Kidney (tissue), 13 donors: ENCODE measurements at regions not wholly inside any gene's neighbourhood (a gene's known extent, or its start where the extent isn't known, plus 50 kb on each side); places are given as distances from the start of the nearest gene placed in this dataset.

ENCODE experiments used
- DNase-seq, 5 donors: peaks; one replicate each; pipeline ENCODE4 v3.0.0-alpha.2; 2013 to 2020
- FAIRE-seq: peaks from 2 replicates; lab custom pipeline; 2012; peaks lifted over from hg19 to GRCh38; lab: Jason Lieb, UNC
- H3K27ac ChIP-seq, 2 donors: one replicate each; pipeline ENCODE4 v1.7.0; 2013; ENCODE audit warnings: low read depth in 2 of 2, low read length in 2 of 2, inconsistent platforms in 1 of 2
- H3K27me3 ChIP-seq: one replicate; pipeline ENCODE4 v1.7.1; 2013; ENCODE audit warnings: low read length, inconsistent platforms; ENCODE audit not compliant: control insufficient read depth, insufficient read depth
- H3K36me3 ChIP-seq, 3 donors: one replicate each; pipeline versions ENCODE4 v1.7.0 to v1.7.1; 2013; ENCODE audit warnings: low read length in 3 of 3, control low read depth in 1 of 3, inconsistent platforms in 1 of 3; ENCODE audit not compliant: insufficient read depth in 3 of 3, control insufficient read depth in 2 of 3
- H3K4me1 ChIP-seq, 3 donors: one replicate each; pipeline versions ENCODE4 v1.7.0 to v1.7.1; 2013; ENCODE audit warnings: low read length in 3 of 3, inconsistent platforms in 1 of 3, low read depth in 1 of 3; ENCODE audit not compliant: control insufficient read depth in 2 of 3, insufficient read depth in 2 of 3
- H3K4me3 ChIP-seq, 3 donors: one replicate each; pipeline versions ENCODE4 v1.7.0 to v1.8.1; 2013; ENCODE audit warnings: low read length in 3 of 3, control low read depth in 1 of 3, inconsistent platforms in 1 of 3
- H3K9ac ChIP-seq, 3 donors: one replicate each; pipeline versions ENCODE4 v1.7.0 to v1.7.1; 2013; ENCODE audit warnings: low read length in 3 of 3, control low read depth in 1 of 3, inconsistent platforms in 1 of 3
- H3K9me3 ChIP-seq, 3 donors: one replicate each; pipeline versions ENCODE4 v1.7.0 to v1.7.1; 2013; ENCODE audit warnings: low read length in 3 of 3, control low read depth in 1 of 3, inconsistent platforms in 1 of 3; ENCODE audit not compliant: control insufficient read depth in 2 of 3, insufficient read depth in 1 of 3
- CTCF ChIP-seq: IDR thresholded peaks from 3 replicates; pipeline ENCODE4 v1.5.1; 2012; ENCODE audit warnings: mild to moderate bottlenecking, moderate library complexity, borderline replicate concordance; ENCODE audit not compliant: insufficient read depth; ENCODE audit errors: extremely low read depth
- intact Hi-C: fragments of 100-400 bp; cut with DNase I; formaldehyde crosslinking; loops from one replicate; pipeline ENCODE4 v1.11.1; 2022
- donor health status: control.
- donor health status: control.
- donor health status: control.
- donor health status: control.
- donor health status: control.
- donor health status: DM: yes; HTN: yes; CAD: no.
- donor health status: Normal renal cell carcinoma (clear cell type).

DNA sequence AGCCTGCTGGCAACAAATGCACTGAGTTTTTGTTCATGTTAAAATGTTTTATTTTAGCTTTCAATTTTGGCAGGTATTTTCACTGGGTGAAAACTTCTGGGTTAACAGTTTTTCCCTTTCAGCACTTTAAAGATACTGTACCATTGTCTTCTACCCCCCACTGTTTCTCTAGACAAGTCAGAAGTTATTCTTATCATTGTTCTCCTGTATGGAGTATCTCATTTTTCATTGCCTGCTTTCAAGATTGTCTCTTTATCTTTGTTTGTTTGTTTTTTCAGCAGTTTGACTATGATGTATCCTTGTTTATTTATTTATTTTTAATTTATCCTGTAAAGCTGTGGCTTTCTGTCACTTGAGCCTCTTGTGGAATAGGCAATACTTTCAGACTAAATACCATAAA, 277.0 kb downstream of the ICOS start:
- Histone ChIP-seq H3K27ac (no peak overlapping the region), H3K27me3 (no peaks in the 10 kb centered on the region), H3K36me3 (no peaks in the 10 kb centered on the region), H3K9me3 (no peaks in the 10 kb centered on the region), H3K9ac (no peak overlapping the region), H3K4me3 (no peak overlapping the region), H3K4me1 (no peaks in the 10 kb centered on the region)
- intact Hi-C loops, result no loop called here
- no peak for TF ChIP-seq CTCF
- FAIRE-seq, result no peak
- DNase-seq, result no peak

GRCh38 chr2:204218040-204218439, 281.5 kb downstream of the ICOS start:
- Histone ChIP-seq H3K4me1 (no peaks in the 10 kb centered on the region), H3K27me3 (no peaks in the 10 kb centered on the region), H3K9ac (no peak overlapping the region), H3K9me3 (no peaks in the 10 kb centered on the region), H3K4me3 (no peak overlapping the region), H3K36me3 (no peaks in the 10 kb centered on the region), H3K27ac (no peak overlapping the region)
- DNase-seq (no peak), FAIRE-seq (no peak)
- TF ChIP-seq CTCF, result no peak
- intact Hi-C loops, result no loop called here

GRCh38 chr2:204219196-204219595, 282.6 kb downstream of the ICOS start:
- no peak for FAIRE-seq
- H3K36me3 ChIP-seq, result no peaks in the 10 kb centered on the region
- no peaks in the 10 kb centered on the region for H3K4me1 ChIP-seq
- no peak for DNase-seq
- no peak overlapping the region for H3K4me3 ChIP-seq
- H3K27ac ChIP-seq, result no peak overlapping the region
- H3K9ac ChIP-seq, result no peak overlapping the region
- no peaks in the 10 kb centered on the region for H3K9me3 ChIP-seq
- intact Hi-C loops, result no loop called here
- H3K27me3 ChIP-seq, result no peaks in the 10 kb centered on the region
- no peak for TF ChIP-seq CTCF

- Histone ChIP-seq H3K27me3 (no peaks in the 10 kb centered on the region), H3K27ac (no peak overlapping the region), H3K9ac (no peak overlapping the region), H3K4me1 (no peaks in the 10 kb centered on the region), H3K4me3 (no peak overlapping the region), H3K36me3 (no peaks in the 10 kb centered on the region), H3K9me3 (no peaks in the 10 kb centered on the region)
- DNase-seq (no peak), FAIRE-seq (no peak)
- intact Hi-C loops, result no loop called here
- TF ChIP-seq CTCF, result no peak
Measured at GRCh38 chr2:204220896-204221295, 284.3 kb downstream of the ICOS start.
